ENCODE measurements at regions not wholly inside any gene's neighbourhood (a gene's known extent, or its start where the extent isn't known, plus 50 kb on each side); places are given as distances from the start of the nearest gene placed in this dataset.
"Not testable (repeated sequence)": the region's sequence is repeated elsewhere in the genome, so short reads cannot be mapped to it uniquely, and the experiment has no call there.

DNA sequence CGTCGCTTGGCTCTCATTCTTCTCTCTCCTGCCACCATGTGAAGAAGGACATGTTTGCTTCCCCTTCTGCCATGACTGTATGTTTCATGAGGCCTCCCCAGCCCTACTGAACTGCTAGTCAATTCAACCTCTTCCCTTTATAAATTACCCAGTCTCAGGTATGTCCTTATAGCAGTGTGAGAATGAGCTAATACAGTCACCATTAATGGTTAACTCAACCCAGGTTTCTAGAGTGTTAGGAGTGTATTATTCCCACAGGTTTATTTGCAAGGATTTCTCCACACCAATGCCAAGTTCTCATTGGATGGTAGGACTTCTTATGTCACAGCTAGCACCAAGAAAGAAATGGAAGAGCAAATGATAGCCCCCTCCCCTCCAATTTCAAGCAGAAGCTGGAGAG, 71.9 kb downstream of the DYNAP start:
- no peak for DNase-seq (ENCODE audit: low read depth in 2 of 2)

DNA sequence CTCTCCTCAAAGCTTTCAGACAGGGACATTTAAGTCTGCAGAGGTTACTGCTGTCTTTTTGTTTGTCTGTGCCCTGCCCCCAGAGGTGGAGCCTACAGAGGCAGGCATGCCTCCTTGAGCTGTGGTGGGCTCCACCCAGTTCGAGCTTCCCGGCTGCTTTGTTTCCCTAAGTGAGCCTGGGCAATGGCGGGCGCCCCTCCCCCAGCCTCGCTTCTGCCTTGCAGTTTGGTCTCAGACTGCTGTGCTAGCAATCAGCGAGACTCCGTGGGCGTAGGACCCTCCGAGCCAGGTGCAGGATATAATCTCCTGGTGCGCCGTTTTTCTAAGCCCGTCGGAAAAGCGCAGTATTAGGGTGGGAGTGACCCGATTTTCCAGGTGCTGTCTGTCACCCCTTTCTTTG, 78.7 kb downstream of the DYNAP start:
- DNase-seq (ENCODE audit: low read depth in 2 of 2), result not testable (repeated sequence)

DNA sequence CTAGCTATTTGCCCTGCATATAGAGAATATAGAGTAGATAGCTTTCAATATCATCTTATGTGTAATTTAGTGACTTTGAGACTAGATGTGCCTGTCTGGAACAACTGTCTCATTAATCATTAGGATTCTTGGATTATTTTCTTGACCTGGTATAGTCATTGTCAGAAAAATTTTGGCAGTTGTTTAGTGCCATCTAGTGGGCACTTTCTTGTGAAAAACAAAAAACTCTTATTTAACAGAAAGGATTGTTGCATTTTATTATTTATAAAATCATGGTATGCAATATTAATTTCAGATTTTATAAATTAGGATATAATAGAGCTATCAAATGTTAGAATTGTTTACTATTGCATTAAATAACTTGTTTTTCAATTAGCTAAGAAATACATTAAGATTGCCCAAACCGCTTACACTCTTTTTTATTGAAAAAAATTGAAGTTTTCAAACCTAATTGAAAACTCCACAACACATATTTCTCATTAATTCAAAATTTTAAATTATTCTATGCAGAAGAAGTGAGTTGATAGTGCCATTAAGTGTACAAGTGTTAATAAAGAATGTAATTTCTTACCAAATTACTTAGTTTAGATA, 80.3 kb downstream of the DYNAP start:
- no peak for DNase-seq (ENCODE audit: low read depth in 2 of 2)

DNA sequence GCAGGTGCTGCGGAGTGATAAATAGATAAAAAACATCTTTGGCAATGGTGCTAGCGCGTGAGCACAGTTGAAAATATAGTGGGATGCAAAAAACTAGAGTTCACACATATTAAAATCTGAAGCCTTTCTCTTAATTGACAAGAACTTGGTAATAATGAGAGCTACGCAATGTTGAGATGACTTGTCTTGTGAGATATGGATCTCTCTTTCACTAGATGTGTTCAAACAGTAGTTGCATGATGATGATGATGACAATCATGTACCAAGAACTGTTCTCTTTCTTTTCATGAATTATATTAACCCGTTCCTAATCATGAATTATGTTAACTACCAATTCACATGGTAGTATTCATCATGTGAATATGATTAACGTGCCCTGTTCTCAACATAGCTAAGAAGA, 81.1 kb downstream of the DYNAP start:
- DNase-seq (ENCODE audit: low read depth in 2 of 2), result no peak

DNA sequence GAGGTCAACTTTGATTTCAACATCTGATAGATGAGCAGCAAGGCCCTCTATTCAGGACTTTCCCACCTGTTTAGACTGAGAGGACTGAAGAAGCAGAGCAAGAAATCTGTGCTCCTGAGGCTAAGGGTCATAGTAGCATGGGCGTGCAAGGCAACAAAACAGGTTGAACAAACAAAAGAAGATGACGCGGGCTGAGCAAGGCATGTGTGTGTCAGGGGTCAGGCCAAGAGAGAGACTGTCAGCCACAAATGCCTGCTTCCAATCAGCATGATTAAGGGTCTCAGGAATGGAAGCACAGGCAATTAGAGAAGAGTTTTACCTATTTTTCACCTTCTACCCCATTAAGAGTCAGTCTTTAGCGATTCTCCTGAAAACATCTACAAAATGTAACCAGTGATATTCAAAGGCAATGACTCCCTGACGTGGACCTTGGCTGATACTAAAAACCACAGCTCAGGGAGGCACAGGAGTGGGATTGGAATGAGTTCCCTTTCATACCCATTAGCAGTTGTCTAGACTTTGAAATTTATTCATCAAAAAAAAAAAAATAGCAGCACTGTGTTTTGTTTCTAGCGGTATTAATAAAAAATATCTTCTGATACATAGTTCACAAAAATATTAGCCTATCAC, 81.9 kb downstream of the DYNAP start:
- DNase-seq (ENCODE audit: low read depth in 2 of 2), result no peak

DNA sequence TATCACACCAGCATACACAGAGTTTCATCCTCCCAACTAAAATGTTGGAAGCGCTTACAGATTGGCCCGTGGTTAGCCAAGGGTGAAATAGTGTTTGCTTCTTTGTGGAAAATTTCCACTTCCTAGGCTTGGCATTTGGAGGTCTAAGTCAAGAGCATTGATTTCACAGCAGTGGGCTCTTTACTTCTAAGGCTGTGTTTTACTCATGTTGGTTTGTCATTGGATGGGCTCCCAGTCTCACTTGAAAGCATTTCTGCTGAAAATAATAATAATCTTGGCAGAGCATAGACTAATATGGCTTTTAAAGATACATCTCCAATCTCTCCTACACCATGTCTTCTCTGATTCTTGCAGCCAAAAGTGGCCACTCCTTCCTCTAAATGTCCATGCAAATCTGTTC, 82.9 kb downstream of the DYNAP start:
- no peak for DNase-seq (ENCODE audit: low read depth in 2 of 2)

DNA sequence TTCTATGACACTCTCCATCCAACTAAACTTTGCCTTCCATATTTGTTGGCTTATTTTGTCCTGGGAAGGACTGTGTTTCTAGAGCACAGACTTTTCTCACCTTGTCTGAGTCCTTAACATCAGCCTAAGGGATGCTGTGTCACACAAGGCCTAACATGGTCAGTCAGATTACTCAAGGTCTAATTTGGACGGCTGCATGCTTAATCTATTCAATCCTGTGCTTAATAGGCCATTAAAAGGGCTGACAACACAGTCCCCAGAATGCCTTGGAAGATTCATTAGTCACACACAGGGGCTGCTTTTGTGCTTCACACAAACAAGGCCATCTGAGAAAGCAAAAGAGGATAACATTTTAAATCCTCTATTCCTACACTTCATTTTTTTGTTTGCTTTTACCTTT, 84.0 kb downstream of the DYNAP start:
- no peak for DNase-seq (ENCODE audit: low read depth in 2 of 2)

DNA sequence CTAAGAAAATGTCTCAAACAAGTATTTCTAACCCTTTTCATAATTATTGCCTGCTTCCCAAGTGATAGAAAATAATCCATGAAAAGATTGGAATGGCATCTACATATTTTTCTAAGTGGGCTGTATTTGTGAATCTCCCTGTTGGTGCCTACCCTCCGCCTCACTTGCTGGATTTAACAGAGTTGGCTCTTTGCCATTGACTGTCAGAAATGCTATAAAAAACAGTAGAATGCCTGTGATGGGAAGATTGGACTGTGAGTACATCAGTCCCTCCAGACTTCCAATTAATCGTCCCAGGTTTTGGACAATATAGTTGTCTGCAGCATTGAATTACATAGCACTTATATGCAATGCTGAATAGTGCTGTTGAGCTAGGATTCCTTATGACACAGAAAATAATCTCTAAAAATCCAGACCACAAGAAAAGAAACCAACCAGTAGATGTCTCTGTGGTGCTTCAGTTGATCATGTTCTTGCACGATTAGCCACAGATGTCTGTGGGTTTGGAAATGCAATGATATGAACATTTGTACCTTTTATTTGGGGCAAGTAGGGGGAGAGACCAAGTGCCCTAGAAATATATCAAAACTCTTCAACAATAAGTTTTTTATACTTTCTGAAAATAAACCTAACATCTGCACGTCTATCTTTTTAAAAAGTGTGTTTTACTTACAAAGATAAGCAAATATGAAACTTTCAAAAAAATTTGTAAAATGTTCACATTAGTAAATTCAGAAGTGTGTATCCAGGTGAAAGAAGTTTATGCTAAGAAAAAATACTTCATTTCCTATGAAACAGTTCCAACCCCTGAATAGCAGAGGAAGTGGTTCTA, 88.5 kb downstream of the DYNAP start:
- DNase-seq (ENCODE audit: low read depth in 2 of 2), result no peak

DNA sequence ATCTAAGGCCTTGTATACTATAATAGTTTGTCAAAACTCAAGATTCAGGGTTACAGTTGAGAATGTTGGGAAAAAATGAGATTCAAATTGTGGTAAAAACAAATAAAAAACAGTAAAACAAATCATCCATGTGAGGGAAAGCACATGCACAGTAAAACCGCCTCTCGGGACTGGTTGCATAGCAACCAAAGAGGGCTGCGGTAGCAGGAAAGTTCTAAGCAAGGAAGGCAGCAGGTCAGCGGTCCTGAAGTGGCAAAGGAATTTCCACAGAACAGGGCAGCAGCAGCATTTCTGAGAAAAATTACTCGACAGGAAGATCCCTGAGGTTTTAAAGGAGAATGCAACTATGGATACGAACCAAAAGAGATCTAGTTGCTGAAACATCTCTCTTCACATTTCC, 93.7 kb downstream of the DYNAP start:
- DNase-seq (ENCODE audit: low read depth in 2 of 2), result no peak

DNA sequence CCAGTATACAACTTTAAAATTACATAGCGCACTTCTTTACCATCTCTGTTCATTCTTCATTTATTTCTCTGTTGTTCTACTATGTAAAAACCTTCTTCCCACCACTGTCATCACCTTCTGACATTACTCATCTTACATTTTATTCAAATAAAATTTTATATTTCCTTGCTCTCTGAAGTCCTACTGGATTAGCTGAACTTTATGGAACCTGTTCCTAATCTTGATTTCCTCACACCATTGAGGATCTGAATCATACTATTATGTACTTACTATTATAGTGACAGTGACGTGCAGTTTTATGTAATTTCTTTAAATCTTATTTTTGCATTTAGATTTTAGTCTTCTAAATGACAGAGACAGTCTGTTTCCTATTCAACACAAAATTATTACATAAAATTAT, 98.3 kb downstream of the DYNAP start:
- DNase-seq (ENCODE audit: low read depth in 2 of 2), result no peak

DNA sequence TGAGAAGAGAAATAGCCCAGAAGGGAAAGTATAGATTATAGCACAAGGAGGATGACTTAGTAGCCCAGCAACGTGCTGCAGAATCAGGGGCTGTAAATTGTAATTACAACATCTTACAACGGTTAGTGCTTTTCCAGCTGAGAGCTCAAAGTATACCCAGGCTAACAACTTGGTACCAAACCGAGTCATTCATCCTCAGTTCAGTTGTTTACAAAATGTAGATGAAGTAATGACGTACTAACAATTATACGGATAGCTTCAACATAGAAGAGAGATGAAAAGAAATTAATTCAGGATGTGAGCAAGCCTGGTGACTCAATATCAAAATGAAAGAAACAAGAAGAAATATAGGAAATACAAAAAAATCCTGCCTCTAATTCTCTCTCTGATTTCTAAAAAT, 99.2 kb downstream of the DYNAP start:
- no peak for DNase-seq (ENCODE audit: low read depth in 2 of 2)

DNA sequence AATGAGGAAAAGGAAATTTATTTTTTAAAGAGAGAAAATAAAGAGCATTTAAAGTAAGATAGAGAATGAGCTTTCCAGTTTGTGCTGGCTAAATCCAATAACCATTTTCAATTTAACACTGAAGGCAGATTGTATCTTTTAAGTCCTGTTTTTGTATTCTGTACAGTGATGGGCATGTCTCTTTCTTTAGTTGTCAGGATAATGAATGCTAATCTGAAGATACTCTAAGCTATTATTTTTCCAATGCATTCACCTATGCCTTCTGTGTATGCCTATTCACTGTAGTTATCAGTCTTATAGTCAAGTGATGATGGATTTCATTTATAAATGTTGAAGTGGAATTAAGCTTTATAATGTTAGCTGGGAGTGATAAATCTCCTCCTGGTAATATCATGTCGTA, 101.4 kb downstream of the DYNAP start:
- no peak for DNase-seq (ENCODE audit: low read depth in 2 of 2)

DNA sequence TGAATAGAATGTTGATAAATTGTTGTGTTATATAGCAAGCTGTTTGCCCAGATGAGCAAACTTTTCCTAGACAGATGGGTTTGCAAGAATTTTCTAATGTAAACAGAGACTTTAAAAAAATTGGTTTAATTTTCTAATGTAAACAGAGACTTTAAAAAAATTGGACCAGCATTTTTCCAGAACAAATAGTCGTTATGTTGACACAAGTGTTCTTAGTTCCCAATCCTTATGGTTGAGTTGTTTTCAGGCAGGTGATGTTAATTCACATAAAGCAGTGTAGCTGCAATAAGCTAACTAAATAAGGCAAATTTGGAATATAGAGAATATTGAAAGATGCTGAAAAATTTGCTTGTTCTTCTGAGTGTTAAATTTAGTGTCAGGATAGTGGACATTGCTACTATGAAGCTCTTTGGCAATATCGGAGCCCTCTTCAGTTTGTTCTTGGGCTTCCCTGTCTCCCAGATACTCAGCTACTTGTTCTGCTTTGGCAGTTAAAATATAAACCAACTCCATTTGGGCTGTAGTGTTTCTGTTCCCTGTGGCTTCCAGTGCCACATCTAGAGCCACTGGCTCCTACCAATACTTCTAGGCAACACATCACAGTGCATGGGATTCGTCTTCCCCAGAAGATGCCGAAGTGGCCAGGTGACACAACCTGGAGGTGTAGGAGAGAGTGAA, 105.7 kb downstream of the DYNAP start:
- no peak for DNase-seq (ENCODE audit: low read depth in 2 of 2)

DNA sequence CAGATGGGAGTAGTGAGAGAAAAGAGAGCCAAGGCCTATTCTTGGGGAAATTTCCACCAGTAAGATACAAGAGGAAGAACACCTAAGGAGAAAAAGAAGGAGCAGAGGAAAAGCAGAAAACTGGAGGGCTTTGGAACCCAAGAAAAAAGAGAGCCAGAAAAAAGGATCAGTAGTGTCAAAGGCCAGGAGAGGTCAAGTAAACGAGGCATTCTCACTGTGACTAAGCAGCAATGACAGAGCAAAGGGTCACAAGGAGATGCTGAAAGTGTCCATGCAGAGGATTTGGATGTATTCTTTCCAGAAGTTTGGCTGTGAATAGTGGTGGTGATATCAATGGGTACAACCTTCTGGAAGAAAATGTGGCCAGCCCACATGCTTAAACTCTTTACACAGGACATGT, 109.5 kb downstream of the DYNAP start:
- no peak for DNase-seq (ENCODE audit: low read depth in 2 of 2)

DNA sequence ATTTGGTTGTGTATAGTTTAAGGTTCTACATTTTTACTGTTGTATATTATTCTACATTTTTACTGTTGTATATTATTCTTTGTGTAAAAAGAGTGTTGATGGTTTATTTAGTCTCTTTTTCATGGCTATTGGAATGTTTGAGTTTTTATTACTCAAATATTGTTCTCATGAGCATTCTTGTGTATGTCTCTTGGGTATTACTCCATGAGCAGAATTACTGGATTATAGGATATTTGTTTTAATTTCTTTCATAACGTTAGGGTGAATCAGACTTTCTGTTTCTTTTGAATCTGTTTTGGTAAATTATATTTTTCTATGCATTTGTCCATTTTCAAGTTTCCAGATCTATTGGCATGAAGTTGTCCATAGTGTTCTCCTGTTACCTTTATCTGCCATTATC, 111.6 kb downstream of the DYNAP start:
- DNase-seq (ENCODE audit: low read depth in 2 of 2), result no peak

DNA sequence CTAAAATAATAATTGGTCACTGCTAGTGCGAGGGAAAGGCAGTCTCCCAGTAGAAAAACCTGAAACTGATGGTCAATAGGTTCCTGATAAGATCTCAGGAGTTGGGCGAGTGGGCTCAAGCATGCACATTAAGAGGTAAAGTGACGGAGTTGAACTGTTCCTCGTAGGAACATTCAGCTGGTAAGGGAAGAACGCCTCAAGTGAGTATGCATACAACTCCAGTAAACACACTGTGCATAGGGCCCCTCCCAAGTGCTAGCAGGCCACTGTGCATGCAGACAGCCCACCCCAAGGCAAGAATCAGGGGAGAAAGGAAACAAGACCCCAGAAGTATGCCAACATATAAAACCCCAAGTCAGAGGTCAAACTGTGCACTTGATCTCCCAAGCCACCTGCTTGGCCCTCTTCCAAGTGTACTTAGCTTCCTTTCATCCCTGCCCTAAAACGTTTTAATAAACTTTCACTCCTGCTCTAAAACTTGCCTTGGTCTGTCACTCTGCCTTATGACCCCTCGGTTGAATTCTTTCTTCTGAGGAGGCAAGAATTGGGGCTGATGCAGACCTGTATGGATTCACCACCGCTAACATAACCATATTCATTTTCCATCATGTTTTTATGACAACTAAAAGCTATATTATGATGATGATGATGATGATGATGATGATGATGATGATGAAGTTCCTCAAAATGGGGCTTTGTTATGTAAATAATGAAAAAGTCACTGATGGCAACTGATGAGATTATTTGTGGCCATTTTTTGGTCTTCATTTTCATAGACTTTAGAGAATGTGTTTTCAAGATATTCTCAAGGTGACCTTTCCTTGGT, 118.0 kb upstream of the RAB27B start:
- no peak for DNase-seq (ENCODE audit: low read depth in 2 of 2)

DNA sequence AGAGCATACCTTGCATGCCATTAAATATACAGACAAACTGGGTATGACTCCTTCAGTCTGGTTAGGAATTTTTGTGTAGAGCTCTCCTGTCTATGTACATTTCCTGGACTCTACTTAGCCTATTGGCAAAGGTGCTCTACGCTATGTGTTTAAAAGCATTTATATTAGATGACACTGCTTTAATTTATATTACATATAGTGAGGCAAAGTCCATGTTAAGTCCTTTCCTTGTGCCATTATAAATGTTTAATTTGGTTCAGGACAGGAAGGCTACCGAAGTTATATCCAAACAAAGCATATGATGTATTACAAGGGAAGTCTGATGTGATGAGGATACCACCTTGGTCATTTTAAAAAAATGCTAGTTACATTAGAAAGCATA, 117.4 kb upstream of the RAB27B start:
- no peak for DNase-seq (ENCODE audit: low read depth in 2 of 2)

DNA sequence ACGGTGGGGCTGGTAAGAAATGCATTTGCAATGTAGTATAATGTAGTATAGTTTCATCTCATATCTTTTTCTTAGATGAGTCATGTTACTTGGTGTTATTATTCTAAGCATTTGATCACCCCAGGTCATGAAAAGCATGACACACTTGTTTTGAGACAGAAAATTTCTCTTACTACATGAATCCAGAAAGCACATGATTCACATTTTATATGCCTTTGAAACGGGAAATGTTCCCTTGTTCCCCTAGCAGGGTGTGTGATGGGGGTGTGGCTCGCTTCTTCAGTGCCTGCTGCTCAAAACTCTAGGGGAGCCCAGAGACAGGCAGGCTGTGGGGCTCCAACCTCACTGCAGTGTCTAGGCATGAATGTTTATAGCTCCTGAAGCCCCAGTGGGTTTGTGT, 116.0 kb upstream of the RAB27B start:
- no peak for DNase-seq (ENCODE audit: low read depth in 2 of 2)

DNA sequence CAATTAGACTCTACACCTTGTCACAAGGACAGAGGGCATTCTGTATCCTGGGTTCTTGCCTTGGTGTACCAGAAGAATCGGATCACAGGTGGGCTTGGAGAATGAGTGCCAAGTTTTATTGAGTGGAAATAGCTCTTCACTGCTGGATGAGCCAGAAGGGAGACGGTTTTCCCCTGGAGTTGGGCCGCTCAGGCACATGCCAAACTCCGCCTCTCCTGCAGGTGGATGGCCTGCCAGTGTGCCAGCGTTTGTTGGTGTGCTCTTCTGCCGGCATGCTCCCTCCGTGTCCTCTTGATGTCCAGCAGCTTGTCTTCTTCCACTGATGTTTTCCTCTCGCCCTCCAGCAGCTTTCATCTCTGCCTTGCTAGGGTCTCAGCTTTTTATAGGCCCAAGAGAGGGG, 115.5 kb upstream of the RAB27B start:
- no peak for DNase-seq (ENCODE audit: low read depth in 2 of 2)

DNA sequence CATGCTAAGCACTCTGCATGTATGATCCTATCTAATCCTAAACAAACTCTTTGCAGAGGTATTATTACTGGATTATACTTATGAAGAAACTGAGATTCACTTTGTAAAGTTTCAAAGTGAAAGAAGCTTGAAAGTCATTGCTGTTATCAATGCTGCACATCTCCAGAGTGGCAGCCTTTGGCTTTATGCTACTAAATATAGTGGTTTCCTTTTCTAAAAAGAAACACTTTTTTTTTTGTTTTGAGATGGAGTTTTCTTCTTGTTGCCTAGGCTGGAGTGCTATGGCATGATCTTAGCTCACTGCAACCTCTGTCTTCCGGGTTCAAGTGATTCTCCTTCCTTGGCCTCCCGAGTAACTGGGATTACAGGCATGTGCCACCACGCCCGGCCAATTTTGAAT, 114.9 kb upstream of the RAB27B start:
- DNase-seq (ENCODE audit: low read depth in 2 of 2), result no peak

DNA sequence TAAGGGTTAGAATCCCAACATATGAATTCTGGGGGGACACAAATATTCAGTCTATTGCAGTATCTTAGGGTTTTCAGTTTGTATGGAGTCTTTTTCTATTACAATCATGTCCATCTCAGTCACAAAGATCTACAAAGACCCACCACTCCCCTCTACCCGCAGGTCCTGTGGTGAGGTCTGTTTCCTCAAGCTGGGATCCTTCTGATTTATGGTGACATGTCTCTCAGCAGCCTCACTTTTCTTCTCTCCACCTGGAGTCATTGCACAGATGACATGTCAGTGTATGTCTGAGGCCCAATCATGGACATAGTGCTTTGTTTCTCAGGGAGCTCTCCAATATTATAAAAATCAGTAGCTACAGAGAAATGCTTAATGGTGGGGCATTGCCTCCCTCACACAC, 113.4 kb upstream of the RAB27B start:
- DNase-seq (ENCODE audit: low read depth in 2 of 2), result no peak

DNA sequence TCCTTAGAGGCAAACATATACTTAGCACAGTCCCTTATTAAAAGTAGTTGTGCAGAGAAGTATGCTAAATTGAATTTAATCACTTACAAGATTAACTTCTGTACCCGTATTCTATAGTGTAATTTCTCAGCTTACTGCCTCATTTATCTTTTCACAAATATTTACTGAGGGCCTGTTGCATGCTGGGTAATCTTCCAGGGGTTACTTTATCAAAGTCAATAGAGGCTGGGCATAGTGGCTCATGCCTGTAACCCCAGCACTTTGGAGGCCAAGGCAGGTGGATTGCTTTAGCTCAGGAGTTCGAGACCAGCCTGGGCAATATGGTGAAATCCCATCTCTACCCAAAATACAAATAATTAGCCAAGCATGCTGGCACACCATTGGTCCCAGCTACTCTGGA, 111.7 kb upstream of the RAB27B start:
- DNase-seq (ENCODE audit: low read depth in 2 of 2), result no peak
